HepG2 (cell line): ENCODE measurements at regions not wholly inside any gene's neighbourhood (a gene's known extent, or its start where the extent isn't known, plus 50 kb on each side); places are given as distances from the start of the nearest gene placed in this dataset.

ENCODE experiments used
- ATAC-seq: fragments of 200-7000 bp; cut with Tn5 transposase; 3 replicates; pipeline ENCODE4 v1.9.1; 2020; ENCODE audit warnings: mild to moderate bottlenecking, moderate library complexity
- BruUV-seq: library from RNA; stranded (reverse); fragments of 400-500 nt; replicated peaks from 2 replicates; lab custom pipeline; 2021; lab: Mats Ljungman, UMichigan
- CTCF ChIA-PET: fragments of 300-600 bp; formaldehyde crosslinking; extraction: SDS; loops from one replicate; lab custom pipeline; 2021; ENCODE audit warnings: low total read pairs, inconsistent platforms, low intra/inter-chr PET ratio; lab: Yijun Ruan, JAX
- POLR2A ChIA-PET: fragments of 350-600 bp; sonication (Branson Sonifier 250); formaldehyde crosslinking; loops from one replicate; lab custom pipeline; 2020; ENCODE audit warnings: antibody characterized with exemption, inconsistent platforms; lab: Yijun Ruan, JAX
- DNase-seq: peaks from one replicate; pipeline ENCODE4 v3.0.0-alpha.2; 2015; ENCODE audit warnings: low spot score
- FAIRE-seq: peaks from 3 replicates; lab custom pipeline; 2011; peaks lifted over from hg19 to GRCh38; lab: Jason Lieb, UNC
- H2AFZ ChIP-seq: one replicate; pipeline ENCODE4 v1.6.1; 2011; ENCODE audit warnings: low read length, inconsistent platforms
- H3K27ac ChIP-seq: fragments of 300-600 bp; 3 replicates; pipeline ENCODE4 v1.8.0; 2011; ENCODE audit warnings: mixed run types, mild to moderate bottlenecking, mixed read lengths, low read length, inconsistent platforms; ENCODE audit not compliant: insufficient read depth; ENCODE audit errors: extremely low read length
- H3K27me3 ChIP-seq, 2 experiments: fragments of 200-600 bp in 1 of 2; 2 replicates in 1 of 2; 3 replicates in 1 of 2; pipeline versions ENCODE4 v1.6.0 to v1.8.0; 2011; ENCODE audit warnings: low read length in 2 of 2, mild to moderate bottlenecking in 2 of 2, moderate library complexity in 2 of 2, inconsistent platforms in 1 of 2; ENCODE audit not compliant: insufficient read depth in 2 of 2, control insufficient read depth in 1 of 2
- H3K36me3 ChIP-seq, 2 experiments: fragments of 200-600 bp in 1 of 2; replicated peaks in 1 of 2; 2 replicates in 1 of 2; 3 replicates in 1 of 2; pipeline versions ENCODE4 v1.5.1 to v1.8.0; 2011; ENCODE audit warnings: low read length in 2 of 2, inconsistent platforms in 1 of 2; ENCODE audit not compliant: insufficient read depth in 2 of 2, control insufficient read depth in 1 of 2
- H3K4me1 ChIP-seq: 2 replicates; pipeline ENCODE4 v1.5.1; 2012; ENCODE audit warnings: low read length, inconsistent platforms; ENCODE audit not compliant: insufficient read depth
- H3K4me2 ChIP-seq: 2 replicates; pipeline ENCODE4 v1.6.0; 2011; ENCODE audit warnings: low read depth, low read length, inconsistent platforms
- H3K4me3 ChIP-seq, 3 experiments: fragments of 200-600 bp in 1 of 3; sonication (generic), shearing (Covaris generic) in 1 of 3; replicated peaks in 1 of 3; 2 replicates each; pipeline ENCODE4 v1.5.1; 2011 to 2016; ENCODE audit warnings: low read length in 3 of 3, inconsistent platforms in 2 of 3, low read depth in 2 of 3, mild to moderate bottlenecking in 2 of 3, control low read depth in 1 of 3, mixed read lengths in 1 of 3; ENCODE audit not compliant: insufficient read depth in 1 of 3
- H3K79me2 ChIP-seq: one replicate; pipeline ENCODE4 v1.6.1; 2011; ENCODE audit warnings: low read length, inconsistent platforms; ENCODE audit not compliant: insufficient read depth
- H3K9ac ChIP-seq: 2 replicates; pipeline ENCODE4 v1.6.0; 2011; ENCODE audit warnings: mild to moderate bottlenecking, low read depth, low read length, inconsistent platforms; ENCODE audit not compliant: insufficient read depth
- H3K9me3 ChIP-seq: 2 replicates; pipeline ENCODE4 v1.5.1; 2012; ENCODE audit warnings: mild to moderate bottlenecking, low read length
- H4K20me1 ChIP-seq: 2 replicates; pipeline ENCODE4 v1.6.0; 2011; ENCODE audit warnings: inconsistent platforms, mild to moderate bottlenecking, low read length, moderate library complexity; ENCODE audit not compliant: insufficient read depth
- MED13 ChIP-seq: sonication (generic); formaldehyde crosslinking; IDR thresholded peaks from 2 replicates; pipeline ENCODE4 v1.5.0; 2020; ENCODE audit warnings: missing genetic modification reagents
- RORA ChIP-seq: sonication (generic); formaldehyde crosslinking; IDR thresholded peaks from 2 replicates; pipeline ENCODE4 v1.5.0; 2020; ENCODE audit warnings: mild to moderate bottlenecking, missing genetic modification reagents, moderate library complexity
- SAFB2 ChIP-seq: sonication (generic); formaldehyde crosslinking; IDR thresholded peaks from 2 replicates; pipeline ENCODE4 v1.5.1; 2020; ENCODE audit warnings: missing genetic modification reagents, low read depth, mild to moderate bottlenecking, borderline replicate concordance
- SALL2 ChIP-seq: sonication (generic); formaldehyde crosslinking; IDR thresholded peaks from 2 replicates; pipeline ENCODE4 v1.8.1; 2023; ENCODE audit warnings: mild to moderate bottlenecking, missing genetic modification reagents, inconsistent platforms
- SNAI1 ChIP-seq: sonication (generic); formaldehyde crosslinking; IDR thresholded peaks from 2 replicates; pipeline ENCODE4 v1.5.0; 2020; ENCODE audit warnings: mild to moderate bottlenecking, missing genetic modification reagents, borderline replicate concordance
- ZNF256 ChIP-seq: sonication (generic); formaldehyde crosslinking; conservative IDR thresholded peaks from 2 replicates; pipeline ENCODE4 v1.4.0; 2020; ENCODE audit warnings: missing genetic modification reagents
- ZNF496 ChIP-seq: sonication (generic); formaldehyde crosslinking; IDR thresholded peaks from 2 replicates; pipeline ENCODE4 v1.8.1; 2023; ENCODE audit warnings: mild to moderate bottlenecking, moderate library complexity, missing genetic modification reagents; ENCODE audit not compliant: insufficient replicate concordance
- ZNF724P ChIP-seq: sonication (generic); formaldehyde crosslinking; IDR thresholded peaks from 2 replicates; pipeline ENCODE4 v1.8.0; 2022; ENCODE audit warnings: missing genetic modification reagents, borderline replicate concordance
- ZNF746 ChIP-seq: sonication (generic); formaldehyde crosslinking; IDR thresholded peaks from 2 replicates; pipeline ENCODE4 v1.8.0; 2022; ENCODE audit warnings: mild to moderate bottlenecking, missing genetic modification reagents
- ZNF773 ChIP-seq: sonication (generic); formaldehyde crosslinking; IDR thresholded peaks from 2 replicates; pipeline ENCODE4 v1.4.0; 2020; ENCODE audit warnings: missing genetic modification reagents, borderline replicate concordance
- WGBS: methylation state at CpG from one replicate; pipeline ENCODE4 v1.1.6; 2017; ENCODE audit warnings: low lambda C conversion rate; 5-methylcytosine and 5-hydroxymethylcytosine counted together
- in situ Hi-C: cut with HindIII; loops from 2 replicates; pipeline ENCODE4 v1.10.0; 2017; ENCODE audit warnings: low pct_unique_long_range_greater_than_20kb; ENCODE audit not compliant: extremely low pct_ligation_motif_present
- intact Hi-C: fragments of 100-400 bp; cut with micrococcal nuclease; formaldehyde crosslinking; loops from one replicate; pipeline ENCODE4 v1.10.0; 2022; ENCODE audit not compliant: unreplicated experiment
- TF ChIP-seq, protein P1 (sequence below): sonication (generic); formaldehyde crosslinking; conservative IDR thresholded peaks from 2 replicates; pipeline ENCODE4 v1.4.0; 2020; ENCODE audit warnings: missing genetic modification reagents
- TF ChIP-seq, protein P2 (sequence below): sonication (generic); formaldehyde crosslinking; IDR thresholded peaks from 2 replicates; pipeline ENCODE4 v1.4.0; 2020; ENCODE audit warnings: missing genetic modification reagents
- TF ChIP-seq, protein P3 (sequence below): conservative IDR thresholded peaks from 2 replicates; pipeline ENCODE4 v1.6.1; 2018; ENCODE audit warnings: missing genetic modification reagents
- TF ChIP-seq, protein P4 (sequence below): sonication (generic); formaldehyde crosslinking; IDR thresholded peaks from 2 replicates; pipeline ENCODE4 v1.4.0; 2020; ENCODE audit warnings: missing genetic modification reagents, borderline replicate concordance
- TF ChIP-seq, protein P5 (sequence below): sonication (generic); formaldehyde crosslinking; IDR thresholded peaks from 2 replicates; pipeline ENCODE4 v1.5.0; 2020; ENCODE audit warnings: mild to moderate bottlenecking, missing genetic modification reagents
- TF ChIP-seq, protein P6 (sequence below): sonication (generic); formaldehyde crosslinking; conservative IDR thresholded peaks from 2 replicates; pipeline ENCODE4 v1.8.0; 2022; ENCODE audit warnings: missing genetic modification reagents

DNA sequence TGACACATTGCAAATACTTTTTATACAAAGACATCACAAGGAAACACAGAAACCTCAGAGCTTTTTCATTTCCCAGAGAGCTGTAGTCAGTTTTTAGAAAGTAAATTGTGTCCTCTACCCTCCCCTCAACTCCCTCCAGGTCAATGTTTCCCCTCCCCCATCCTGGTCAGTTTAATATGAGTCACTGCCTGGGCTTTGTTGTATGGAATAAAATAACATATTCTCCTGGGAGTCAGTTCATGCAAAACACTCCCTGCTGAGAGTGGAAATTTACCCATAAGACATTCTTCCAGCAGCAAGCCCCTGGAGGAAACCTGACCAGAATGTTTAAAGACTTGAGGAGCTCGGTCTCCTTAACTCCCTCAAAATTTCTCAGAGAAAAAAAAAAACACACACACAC lies 270.1 kb upstream of the LDB2 start:
- CTCF ChIA-PET = no interaction called here
- in situ Hi-C loops (no loop called here), intact Hi-C loops (no loop called here)
- Histone ChIP-seq H3K36me3 (no peaks in the 10 kb centered on the region), H3K79me2 (no peaks in the 10 kb centered on the region), H2AFZ (no peak overlapping the region), H3K4me2 (no peak overlapping the region), H4K20me1 (no peaks in the 10 kb centered on the region), H3K9me3 (no peaks in the 10 kb centered on the region), H3K4me1 (no peaks in the 10 kb centered on the region), H3K4me3 (no peak overlapping the region), H3K27ac (no peak overlapping the region), H3K27me3 (no peaks in the 10 kb centered on the region), H3K9ac (no peak overlapping the region)
- ATAC-seq (no peak), FAIRE-seq (no peak), DNase-seq (no peak)
- POLR2A ChIA-PET = no interaction called here
- WGBS = 0% methylated on average over 1 of the region's 1 CpG
- BruUV-seq = no TSS peak
- TF ChIP-seq ZNF746 (CRISPR knock-in tag) (no peak), ZNF773 (CRISPR knock-in tag) (no peak), ZNF256 (CRISPR knock-in tag) (no peak), ZNF496 (CRISPR knock-in tag) (no peak), SALL2 (CRISPR knock-in tag) (no peak), ZNF724P (CRISPR knock-in tag) (no peak), SAFB2 (CRISPR knock-in tag) (no peak), MED13 (no peak), RORA (CRISPR knock-in tag) (no peak), SNAI1 (no peak)
- TF ChIP-seq, protein P1, sequence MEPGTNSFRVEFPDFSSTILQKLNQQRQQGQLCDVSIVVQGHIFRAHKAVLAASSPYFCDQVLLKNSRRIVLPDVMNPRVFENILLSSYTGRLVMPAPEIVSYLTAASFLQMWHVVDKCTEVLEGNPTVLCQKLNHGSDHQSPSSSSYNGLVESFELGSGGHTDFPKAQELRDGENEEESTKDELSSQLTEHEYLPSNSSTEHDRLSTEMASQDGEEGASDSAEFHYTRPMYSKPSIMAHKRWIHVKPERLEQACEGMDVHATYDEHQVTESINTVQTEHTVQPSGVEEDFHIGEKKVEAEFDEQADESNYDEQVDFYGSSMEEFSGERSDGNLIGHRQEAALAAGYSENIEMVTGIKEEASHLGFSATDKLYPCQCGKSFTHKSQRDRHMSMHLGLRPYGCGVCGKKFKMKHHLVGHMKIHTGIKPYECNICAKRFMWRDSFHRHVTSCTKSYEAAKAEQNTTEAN (CRISPR knock-in tag) = no peak
- TF ChIP-seq, protein P2, sequence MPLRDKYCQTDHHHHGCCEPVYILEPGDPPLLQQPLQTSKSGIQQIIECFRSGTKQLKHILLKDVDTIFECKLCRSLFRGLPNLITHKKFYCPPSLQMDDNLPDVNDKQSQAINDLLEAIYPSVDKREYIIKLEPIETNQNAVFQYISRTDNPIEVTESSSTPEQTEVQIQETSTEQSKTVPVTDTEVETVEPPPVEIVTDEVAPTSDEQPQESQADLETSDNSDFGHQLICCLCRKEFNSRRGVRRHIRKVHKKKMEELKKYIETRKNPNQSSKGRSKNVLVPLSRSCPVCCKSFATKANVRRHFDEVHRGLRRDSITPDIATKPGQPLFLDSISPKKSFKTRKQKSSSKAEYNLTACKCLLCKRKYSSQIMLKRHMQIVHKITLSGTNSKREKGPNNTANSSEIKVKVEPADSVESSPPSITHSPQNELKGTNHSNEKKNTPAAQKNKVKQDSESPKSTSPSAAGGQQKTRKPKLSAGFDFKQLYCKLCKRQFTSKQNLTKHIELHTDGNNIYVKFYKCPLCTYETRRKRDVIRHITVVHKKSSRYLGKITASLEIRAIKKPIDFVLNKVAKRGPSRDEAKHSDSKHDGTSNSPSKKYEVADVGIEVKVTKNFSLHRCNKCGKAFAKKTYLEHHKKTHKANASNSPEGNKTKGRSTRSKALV (CRISPR knock-in tag) = no peak
- TF ChIP-seq, protein P3, sequence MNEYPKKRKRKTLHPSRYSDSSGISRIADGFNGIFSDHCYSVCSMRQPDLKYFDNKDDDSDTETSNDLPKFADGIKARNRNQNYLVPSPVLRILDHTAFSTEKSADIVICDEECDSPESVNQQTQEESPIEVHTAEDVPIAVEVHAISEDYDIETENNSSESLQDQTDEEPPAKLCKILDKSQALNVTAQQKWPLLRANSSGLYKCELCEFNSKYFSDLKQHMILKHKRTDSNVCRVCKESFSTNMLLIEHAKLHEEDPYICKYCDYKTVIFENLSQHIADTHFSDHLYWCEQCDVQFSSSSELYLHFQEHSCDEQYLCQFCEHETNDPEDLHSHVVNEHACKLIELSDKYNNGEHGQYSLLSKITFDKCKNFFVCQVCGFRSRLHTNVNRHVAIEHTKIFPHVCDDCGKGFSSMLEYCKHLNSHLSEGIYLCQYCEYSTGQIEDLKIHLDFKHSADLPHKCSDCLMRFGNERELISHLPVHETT (CRISPR knock-in tag) = no peak
- TF ChIP-seq, protein P4, sequence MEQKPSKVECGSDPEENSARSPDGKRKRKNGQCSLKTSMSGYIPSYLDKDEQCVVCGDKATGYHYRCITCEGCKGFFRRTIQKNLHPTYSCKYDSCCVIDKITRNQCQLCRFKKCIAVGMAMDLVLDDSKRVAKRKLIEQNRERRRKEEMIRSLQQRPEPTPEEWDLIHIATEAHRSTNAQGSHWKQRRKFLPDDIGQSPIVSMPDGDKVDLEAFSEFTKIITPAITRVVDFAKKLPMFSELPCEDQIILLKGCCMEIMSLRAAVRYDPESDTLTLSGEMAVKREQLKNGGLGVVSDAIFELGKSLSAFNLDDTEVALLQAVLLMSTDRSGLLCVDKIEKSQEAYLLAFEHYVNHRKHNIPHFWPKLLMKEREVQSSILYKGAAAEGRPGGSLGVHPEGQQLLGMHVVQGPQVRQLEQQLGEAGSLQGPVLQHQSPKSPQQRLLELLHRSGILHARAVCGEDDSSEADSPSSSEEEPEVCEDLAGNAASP (CRISPR knock-in tag) = no peak
- TF ChIP-seq, protein P5, sequence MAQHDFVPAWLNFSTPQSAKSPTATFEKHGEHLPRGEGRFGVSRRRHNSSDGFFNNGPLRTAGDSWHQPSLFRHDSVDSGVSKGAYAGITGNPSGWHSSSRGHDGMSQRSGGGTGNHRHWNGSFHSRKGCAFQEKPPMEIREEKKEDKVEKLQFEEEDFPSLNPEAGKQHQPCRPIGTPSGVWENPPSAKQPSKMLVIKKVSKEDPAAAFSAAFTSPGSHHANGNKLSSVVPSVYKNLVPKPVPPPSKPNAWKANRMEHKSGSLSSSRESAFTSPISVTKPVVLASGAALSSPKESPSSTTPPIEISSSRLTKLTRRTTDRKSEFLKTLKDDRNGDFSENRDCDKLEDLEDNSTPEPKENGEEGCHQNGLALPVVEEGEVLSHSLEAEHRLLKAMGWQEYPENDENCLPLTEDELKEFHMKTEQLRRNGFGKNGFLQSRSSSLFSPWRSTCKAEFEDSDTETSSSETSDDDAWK = no peak
- TF ChIP-seq, protein P6, sequence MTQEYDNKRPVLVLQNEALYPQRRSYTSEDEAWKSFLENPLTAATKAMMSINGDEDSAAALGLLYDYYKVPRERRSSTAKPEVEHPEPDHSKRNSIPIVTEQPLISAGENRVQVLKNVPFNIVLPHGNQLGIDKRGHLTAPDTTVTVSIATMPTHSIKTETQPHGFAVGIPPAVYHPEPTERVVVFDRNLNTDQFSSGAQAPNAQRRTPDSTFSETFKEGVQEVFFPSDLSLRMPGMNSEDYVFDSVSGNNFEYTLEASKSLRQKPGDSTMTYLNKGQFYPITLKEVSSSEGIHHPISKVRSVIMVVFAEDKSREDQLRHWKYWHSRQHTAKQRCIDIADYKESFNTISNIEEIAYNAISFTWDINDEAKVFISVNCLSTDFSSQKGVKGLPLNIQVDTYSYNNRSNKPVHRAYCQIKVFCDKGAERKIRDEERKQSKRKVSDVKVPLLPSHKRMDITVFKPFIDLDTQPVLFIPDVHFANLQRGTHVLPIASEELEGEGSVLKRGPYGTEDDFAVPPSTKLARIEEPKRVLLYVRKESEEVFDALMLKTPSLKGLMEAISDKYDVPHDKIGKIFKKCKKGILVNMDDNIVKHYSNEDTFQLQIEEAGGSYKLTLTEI (CRISPR knock-in tag) = no peak
